ENCODE measurements at regions not wholly inside any gene's neighbourhood (a gene's known extent, or its start where the extent isn't known, plus 50 kb on each side); places are given as distances from the start of the nearest gene placed in this dataset.

GRCh38 chr13:44084146-44084545 lies 204.4 kb downstream of the LACC1 start:
- no peak for DNase-seq (ENCODE audit: extremely low spot score, insufficient read length, low read depth)
- no peak for FAIRE-seq

- DNase-seq (ENCODE audit: extremely low spot score, insufficient read length, low read depth) (no peak), FAIRE-seq (no peak)
Measured at GRCh38 chr13:44086389-44086788, 206.7 kb downstream of the LACC1 start.

GRCh38 chr13:44088411-44088810 lies 208.7 kb downstream of the LACC1 start:
- DNase-seq (ENCODE audit: extremely low spot score, insufficient read length, low read depth) (no peak), FAIRE-seq (no peak)

- DNase-seq (ENCODE audit: extremely low spot score, insufficient read length, low read depth) (no peak), FAIRE-seq (no peak)
Measured at GRCh38 chr13:44088991-44089413, 209.3 kb downstream of the LACC1 start.

GRCh38 chr13:44089452-44089851 lies 209.7 kb downstream of the LACC1 start:
- FAIRE-seq (no peak), DNase-seq (ENCODE audit: extremely low spot score, insufficient read length, low read depth) (no peak)

GRCh38 chr13:44092078-44092970 lies 212.6 kb downstream of the LACC1 start:
- no peak for FAIRE-seq
- DNase-seq (ENCODE audit: extremely low spot score, insufficient read length, low read depth) = no peak

- DNase-seq (ENCODE audit: extremely low spot score, insufficient read length, low read depth) (no peak), FAIRE-seq (no peak)
Measured at GRCh38 chr13:44093607-44094564, 214.2 kb downstream of the LACC1 start.

- FAIRE-seq (no peak), DNase-seq (ENCODE audit: extremely low spot score, insufficient read length, low read depth) (no peak)
Measured at GRCh38 chr13:44096901-44097300, 217.2 kb downstream of the LACC1 start.

- FAIRE-seq (no peak), DNase-seq (ENCODE audit: extremely low spot score, insufficient read length, low read depth) (no peak)
Measured at GRCh38 chr13:44098559-44098958, 218.9 kb downstream of the LACC1 start.

- no peak for DNase-seq (ENCODE audit: extremely low spot score, insufficient read length, low read depth)
Measured at GRCh38 chr13:44101347-44102083, 221.8 kb downstream of the LACC1 start.

GRCh38 chr13:44103429-44104196 lies 223.9 kb downstream of the LACC1 start:
- no peak for DNase-seq (ENCODE audit: extremely low spot score, insufficient read length, low read depth)

More at GRCh38 chr13:44101347-44102083, 221.8 kb downstream of the LACC1 start:
- FAIRE-seq = no peak

GRCh38 chr13:44104197-44104490 lies 224.4 kb downstream of the LACC1 start:
- FAIRE-seq = no peak

More at GRCh38 chr13:44103429-44104196, 223.9 kb downstream of the LACC1 start:
- FAIRE-seq = no peak

GRCh38 chr13:44104969-44105368 lies 225.3 kb downstream of the LACC1 start:
- FAIRE-seq (no peak), DNase-seq (ENCODE audit: extremely low spot score, insufficient read length, low read depth) (no peak)

More at GRCh38 chr13:44104197-44104490, 224.4 kb downstream of the LACC1 start:
- no peak for DNase-seq (ENCODE audit: extremely low spot score, insufficient read length, low read depth)

GRCh38 chr13:44106266-44107152 lies 226.8 kb downstream of the LACC1 start:
- FAIRE-seq (no peak), DNase-seq (ENCODE audit: extremely low spot score, insufficient read length, low read depth) (no peak)

- FAIRE-seq (no peak), DNase-seq (ENCODE audit: extremely low spot score, insufficient read length, low read depth) (no peak)
Measured at GRCh38 chr13:44107357-44108121, 227.8 kb downstream of the LACC1 start.

- FAIRE-seq = no peak
- no peak for DNase-seq (ENCODE audit: extremely low spot score, insufficient read length, low read depth)
Measured at GRCh38 chr13:44108331-44108858, 228.7 kb downstream of the LACC1 start.

GRCh38 chr13:44110091-44110621 lies 230.5 kb downstream of the LACC1 start:
- no peak for DNase-seq (ENCODE audit: extremely low spot score, insufficient read length, low read depth)
- no peak for FAIRE-seq
